ENCODE measurements at regions not wholly inside any gene's neighbourhood (a gene's known extent, or its start where the extent isn't known, plus 50 kb on each side); places are given as distances from the start of the nearest gene placed in this dataset.

- no peak overlapping the region for H3K4me3 Mint-ChIP-seq
- no peaks in the 10 kb centered on the region for H3K9me3 Mint-ChIP-seq
- no peak overlapping the region for H3K27ac Mint-ChIP-seq
- ATAC-seq (ENCODE audit: low read depth) (no peak), DNase-seq (ENCODE audit: low spot score in 2 of 2) (no peak)
- peaks cover 4% of the 10 kb centered on the region for H3K4me1 Mint-ChIP-seq
- no peaks in the 10 kb centered on the region for H3K36me3 Mint-ChIP-seq
- H3K27me3 Mint-ChIP-seq: peaks cover 14% of the 10 kb centered on the region
These were observed 59.4 kb upstream of the ASIC2 start for GRCh38 chr17:33352526-33352925.

GRCh38 chr17:33356266-33356665 lies 63.2 kb upstream of the ASIC2 start:
- peaks cover 16% of the 10 kb centered on the region for H3K27me3 Mint-ChIP-seq
- no peak overlapping the region for H3K27ac Mint-ChIP-seq
- H3K9me3 Mint-ChIP-seq: no peaks in the 10 kb centered on the region
- peaks cover 4% of the 10 kb centered on the region for H3K4me1 Mint-ChIP-seq
- DNase-seq (ENCODE audit: low spot score in 2 of 2) (no peak), ATAC-seq (ENCODE audit: low read depth) (no peak)
- no peaks in the 10 kb centered on the region for H3K36me3 Mint-ChIP-seq
- no peak overlapping the region for H3K4me3 Mint-ChIP-seq

- peaks cover 7% of the 10 kb centered on the region for H3K9me3 Mint-ChIP-seq
- no peak for DNase-seq (ENCODE audit: low spot score in 2 of 2)
- no peaks in the 10 kb centered on the region for H3K36me3 Mint-ChIP-seq
- peaks cover 4% of the 10 kb centered on the region for H3K27me3 Mint-ChIP-seq
- no peaks in the 10 kb centered on the region for H3K4me1 Mint-ChIP-seq
- no peak for ATAC-seq (ENCODE audit: low read depth)
- no peak overlapping the region for H3K27ac Mint-ChIP-seq
- no peak overlapping the region for H3K4me3 Mint-ChIP-seq
These were observed 70.4 kb upstream of the ASIC2 start for GRCh38 chr17:33363475-33363874.

- no peak overlapping the region for H3K4me3 Mint-ChIP-seq
- ATAC-seq (ENCODE audit: low read depth): no peak
- no peak for DNase-seq (ENCODE audit: low spot score in 2 of 2)
- H3K27me3 Mint-ChIP-seq: peaks cover 2% of the 10 kb centered on the region
- H3K9me3 Mint-ChIP-seq: peaks cover 7% of the 10 kb centered on the region
- no peaks in the 10 kb centered on the region for H3K4me1 Mint-ChIP-seq
- H3K36me3 Mint-ChIP-seq: no peaks in the 10 kb centered on the region
- no peak overlapping the region for H3K27ac Mint-ChIP-seq
These were observed 73.9 kb upstream of the ASIC2 start for GRCh38 chr17:33366960-33367359.

- ATAC-seq (ENCODE audit: low read depth): no peak
These were observed 76.1 kb upstream of the ASIC2 start for GRCh38 chr17:33369149-33369548.

GRCh38 chr17:33369876-33370275 lies 76.8 kb upstream of the ASIC2 start:
- no peak overlapping the region for H3K4me3 Mint-ChIP-seq
- no peaks in the 10 kb centered on the region for H3K36me3 Mint-ChIP-seq
- ATAC-seq (ENCODE audit: low read depth): no peak
- H3K27me3 Mint-ChIP-seq: peaks cover 2% of the 10 kb centered on the region
- DNase-seq (ENCODE audit: low spot score in 2 of 2): no peak
- peaks cover 5% of the 10 kb centered on the region for H3K9me3 Mint-ChIP-seq
- H3K27ac Mint-ChIP-seq: no peak overlapping the region
- H3K4me1 Mint-ChIP-seq: no peaks in the 10 kb centered on the region

More at GRCh38 chr17:33369149-33369548, 76.1 kb upstream of the ASIC2 start:
- peaks cover 7% of the 10 kb centered on the region for H3K9me3 Mint-ChIP-seq
- H3K27me3 Mint-ChIP-seq: peaks cover 2% of the 10 kb centered on the region
- no peaks in the 10 kb centered on the region for H3K4me1 Mint-ChIP-seq
- H3K36me3 Mint-ChIP-seq: no peaks in the 10 kb centered on the region
- no peak overlapping the region for H3K27ac Mint-ChIP-seq
- DNase-seq (ENCODE audit: low spot score in 2 of 2): no peak
- no peak overlapping the region for H3K4me3 Mint-ChIP-seq

GRCh38 chr17:33370401-33370800 lies 77.3 kb upstream of the ASIC2 start:
- H3K4me1 Mint-ChIP-seq: no peaks in the 10 kb centered on the region
- DNase-seq (ENCODE audit: low spot score in 2 of 2) (no peak), ATAC-seq (ENCODE audit: low read depth) (no peak)
- no peaks in the 10 kb centered on the region for H3K36me3 Mint-ChIP-seq
- no peak overlapping the region for H3K27ac Mint-ChIP-seq
- H3K27me3 Mint-ChIP-seq: no peaks in the 10 kb centered on the region
- H3K9me3 Mint-ChIP-seq: peaks cover 3% of the 10 kb centered on the region
- H3K4me3 Mint-ChIP-seq: no peak overlapping the region

- no peaks in the 10 kb centered on the region for H3K27me3 Mint-ChIP-seq
- no peaks in the 10 kb centered on the region for H3K36me3 Mint-ChIP-seq
- no peak overlapping the region for H3K4me3 Mint-ChIP-seq
- H3K9me3 Mint-ChIP-seq: peaks cover under 1% of the 10 kb centered on the region
- H3K27ac Mint-ChIP-seq: no peak overlapping the region
- DNase-seq (ENCODE audit: low spot score in 2 of 2) (no peak), ATAC-seq (ENCODE audit: low read depth) (no peak)
- no peaks in the 10 kb centered on the region for H3K4me1 Mint-ChIP-seq
These were observed 78.3 kb upstream of the ASIC2 start for GRCh38 chr17:33371377-33371776.

GRCh38 chr17:33373273-33373672 lies 80.2 kb upstream of the ASIC2 start:
- Mint-ChIP-seq H3K9me3 (peaks cover 2% of the 10 kb centered on the region), H3K36me3 (no peaks in the 10 kb centered on the region), H3K27me3 (peaks cover 4% of the 10 kb centered on the region), H3K4me3 (no peak overlapping the region), H3K27ac (no peak overlapping the region), H3K4me1 (no peaks in the 10 kb centered on the region)
- DNase-seq (ENCODE audit: low spot score in 2 of 2) (no peak), ATAC-seq (ENCODE audit: low read depth) (no peak)

GRCh38 chr17:33375103-33375502 lies 82.0 kb upstream of the ASIC2 start:
- H3K9me3 Mint-ChIP-seq: peaks cover 2% of the 10 kb centered on the region

GRCh38 chr17:33375783-33376182 lies 82.7 kb upstream of the ASIC2 start:
- Mint-ChIP-seq H3K27me3 (peaks cover 5% of the 10 kb centered on the region), H3K36me3 (no peaks in the 10 kb centered on the region), H3K4me1 (no peaks in the 10 kb centered on the region), H3K4me3 (no peak overlapping the region), H3K27ac (no peak overlapping the region), H3K9me3 (peaks cover 2% of the 10 kb centered on the region)
- DNase-seq (ENCODE audit: low spot score in 2 of 2) (no peak), ATAC-seq (ENCODE audit: low read depth) (no peak)

More at GRCh38 chr17:33375103-33375502, 82.0 kb upstream of the ASIC2 start:
- ATAC-seq (ENCODE audit: low read depth) (no peak), DNase-seq (ENCODE audit: low spot score in 2 of 2) (no peak)
- Mint-ChIP-seq H3K36me3 (no peaks in the 10 kb centered on the region), H3K4me3 (no peak overlapping the region), H3K27ac (no peak overlapping the region), H3K27me3 (peaks cover 5% of the 10 kb centered on the region), H3K4me1 (no peaks in the 10 kb centered on the region)

GRCh38 chr17:33377837-33378595 lies 84.9 kb upstream of the ASIC2 start:
- Mint-ChIP-seq H3K27me3 (peaks cover 5% of the 10 kb centered on the region), H3K27ac (no peak overlapping the region), H3K4me1 (no peaks in the 10 kb centered on the region), H3K4me3 (no peak overlapping the region), H3K36me3 (no peaks in the 10 kb centered on the region), H3K9me3 (peaks cover 2% of the 10 kb centered on the region)
- no peak for DNase-seq (ENCODE audit: low spot score in 2 of 2)
- no peak for ATAC-seq (ENCODE audit: low read depth)

GRCh38 chr17:33381201-33381600 lies 88.1 kb upstream of the ASIC2 start:
- Mint-ChIP-seq H3K27ac (no peak overlapping the region), H3K27me3 (peaks cover 10% of the 10 kb centered on the region)

GRCh38 chr17:33383488-33384023 lies 90.5 kb upstream of the ASIC2 start:
- Mint-ChIP-seq H3K27ac (no peak overlapping the region), H3K27me3 (peaks cover 7% of the 10 kb centered on the region), H3K9me3 (peaks cover 2% of the 10 kb centered on the region), H3K4me3 (no peak overlapping the region), H3K36me3 (no peaks in the 10 kb centered on the region), H3K4me1 (no peaks in the 10 kb centered on the region)
- DNase-seq (ENCODE audit: low spot score in 2 of 2): no peak
- ATAC-seq (ENCODE audit: low read depth): no peak

More at GRCh38 chr17:33381201-33381600, 88.1 kb upstream of the ASIC2 start:
- Mint-ChIP-seq H3K4me1 (no peaks in the 10 kb centered on the region), H3K36me3 (no peaks in the 10 kb centered on the region), H3K9me3 (peaks cover 4% of the 10 kb centered on the region), H3K4me3 (no peak overlapping the region)
- no peak for ATAC-seq (ENCODE audit: low read depth)
- no peak for DNase-seq (ENCODE audit: low spot score in 2 of 2)

- ATAC-seq (ENCODE audit: low read depth): no peak
- peaks cover 2% of the 10 kb centered on the region for H3K9me3 Mint-ChIP-seq
- DNase-seq (ENCODE audit: low spot score in 2 of 2): no peak
These were observed 92.0 kb upstream of the ASIC2 start for GRCh38 chr17:33385133-33385532.

More at GRCh38 chr17:33385133-33385532, 92.0 kb upstream of the ASIC2 start:
- H3K27me3 Mint-ChIP-seq: peaks cover 5% of the 10 kb centered on the region
- no peaks in the 10 kb centered on the region for H3K36me3 Mint-ChIP-seq
- no peak overlapping the region for H3K4me3 Mint-ChIP-seq
- no peaks in the 10 kb centered on the region for H3K4me1 Mint-ChIP-seq
- H3K27ac Mint-ChIP-seq: no peak overlapping the region

Data from memory B cell (primary cell).